ENCODE measurements at regions not wholly inside any gene's neighbourhood (a gene's known extent, or its start where the extent isn't known, plus 50 kb on each side); places are given as distances from the start of the nearest gene placed in this dataset.

- TF ChIP-seq RAD21 (CRISPR knock-in tag; IDR thresholded peaks at IDR 0.05), result no peak
- no peak for TF ChIP-seq CTCF (CRISPR knock-in tag; IDR thresholded peaks at IDR 0.05)
These were observed 394.9 kb upstream of the SALL1 start for GRCh38 chr16:51545951-51546350.
